Pancreas (tissue), 10 donors: ENCODE measurements at regions not wholly inside any gene's neighbourhood (a gene's known extent, or its start where the extent isn't known, plus 50 kb on each side); places are given as distances from the start of the nearest gene placed in this dataset.

ENCODE experiments used
- ATAC-seq, 4 donors: fragments of 200-7000 bp; cut with Tn5 transposase; one replicate each; pipeline versions ENCODE4 v1.8.0 to v1.9.1; 2020; ENCODE audit warnings: mild to moderate bottlenecking in 4 of 4, moderate library complexity in 4 of 4
- DNase-seq, 6 donors: peaks; one replicate each; pipeline ENCODE4 v3.0.0-alpha.2; 2020
- FAIRE-seq: peaks from 2 replicates; lab custom pipeline; 2012; peaks lifted over from hg19 to GRCh38; lab: Jason Lieb, UNC
- H3K27ac ChIP-seq, 4 donors: fragments of 200-600 bp; sonication (generic); 1 replicate in 3 of 4; 2 replicates in 1 of 4; pipeline versions ENCODE4 v1.5.0 to v1.8.0; 2020
- H3K27me3 ChIP-seq, 4 donors: fragments of 200-600 bp; one replicate each; pipeline ENCODE4 v1.8.0; 2021
- H3K36me3 ChIP-seq, 3 donors: fragments of 200-600 bp; sonication (generic) in 1 of 3; one replicate each; pipeline versions ENCODE4 v1.5.0 to v1.8.0; 2020 to 2021
- H3K4me1 ChIP-seq, 3 donors: fragments of 200-600 bp; one replicate each; pipeline ENCODE4 v1.8.0; 2021
- H3K4me3 ChIP-seq, 4 donors: fragments of 200-600 bp; sonication (generic) in 2 of 4; one replicate each; pipeline versions ENCODE4 v1.5.0 to v1.8.0; 2020 to 2021
- H3K9me3 ChIP-seq, 4 donors: fragments of 200-600 bp; one replicate each; pipeline ENCODE4 v1.8.0; 2021
- WGBS, 2 donors: extraction: QIAGEN DNeasy Blood & Tissue Kit; methylation state at CpG; one replicate each; pipeline ENCODE4 v1.1.7; 2013; 5-methylcytosine and 5-hydroxymethylcytosine counted together
- intact Hi-C, 3 donors: fragments of 100-400 bp; cut with DNase I; formaldehyde crosslinking; loops; one replicate each; pipeline versions ENCODE4 v1.11.1 to v1.14.2; 2022
- TF ChIP-seq, protein P1 (sequence below), 4 donors: fragments of 200-600 bp; sonication (generic) in 3 of 4; IDR thresholded peaks; one replicate each; pipeline versions ENCODE4 v1.5.0 to v1.8.0; 2021; ENCODE audit warnings: antibody characterized with exemption in 4 of 4
- donor health status: healthy with polysubstance abuse.
- donor health status: DM: no; HTN: no; CAD: no; lungs with moderate emphysema.
- donor health status: DM: no; HTN: no; CAD: no.
- donor health status: control.
- donor health status: control.
- donor health status: Bipolar disorder and iron deficiency.
- donor health status: DM: yes; HTN: yes; CAD: no.
- donor health status: DM: no; HTN: no; CAD: no.
- donor health status: DM: no; HTN: no; CAD: no.
- donor health status: DM: yes; HTN: yes; CAD: no.

DNA sequence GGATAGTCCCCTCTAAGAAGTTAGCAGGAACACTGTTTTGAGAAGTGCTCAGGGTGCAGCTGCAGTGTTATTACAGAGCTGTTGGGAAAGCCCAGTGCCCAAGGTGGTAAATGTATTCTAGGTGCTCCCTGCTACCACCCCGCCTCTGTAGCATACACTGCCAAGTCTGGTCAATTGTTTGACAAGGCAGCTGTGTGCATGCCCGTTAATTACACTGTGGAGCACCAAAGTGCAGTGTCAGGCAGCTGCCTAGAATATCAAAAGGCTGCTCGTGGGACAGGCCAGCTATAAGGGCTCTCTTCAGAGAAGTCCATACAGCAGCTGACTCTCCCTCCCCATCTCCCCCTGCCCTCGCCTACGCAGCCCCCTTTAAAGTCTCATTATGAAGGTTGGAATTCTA, 99.9 kb upstream of the KLHL13 start:
- Histone ChIP-seq H3K27ac (no peak overlapping the region), H3K4me3 (no peak overlapping the region), H3K27me3 (no peaks in the 10 kb centered on the region), H3K36me3 (no peaks in the 10 kb centered on the region), H3K4me1 (peaks cover 0 to 3% (median 1%) of the 10 kb centered on the region in 3 donors), H3K9me3 (no peaks in the 10 kb centered on the region)
- ATAC-seq (peak; percentile 85 to 96 (median 90)), DNase-seq (peak in 3 of 6 donors; percentile 36 to 47 (median 38)), FAIRE-seq (no peak)
- 13 to 21% methylated on average over 5 of the region's 5 CpGs for WGBS, 2 donors
- TF ChIP-seq, protein P1, sequence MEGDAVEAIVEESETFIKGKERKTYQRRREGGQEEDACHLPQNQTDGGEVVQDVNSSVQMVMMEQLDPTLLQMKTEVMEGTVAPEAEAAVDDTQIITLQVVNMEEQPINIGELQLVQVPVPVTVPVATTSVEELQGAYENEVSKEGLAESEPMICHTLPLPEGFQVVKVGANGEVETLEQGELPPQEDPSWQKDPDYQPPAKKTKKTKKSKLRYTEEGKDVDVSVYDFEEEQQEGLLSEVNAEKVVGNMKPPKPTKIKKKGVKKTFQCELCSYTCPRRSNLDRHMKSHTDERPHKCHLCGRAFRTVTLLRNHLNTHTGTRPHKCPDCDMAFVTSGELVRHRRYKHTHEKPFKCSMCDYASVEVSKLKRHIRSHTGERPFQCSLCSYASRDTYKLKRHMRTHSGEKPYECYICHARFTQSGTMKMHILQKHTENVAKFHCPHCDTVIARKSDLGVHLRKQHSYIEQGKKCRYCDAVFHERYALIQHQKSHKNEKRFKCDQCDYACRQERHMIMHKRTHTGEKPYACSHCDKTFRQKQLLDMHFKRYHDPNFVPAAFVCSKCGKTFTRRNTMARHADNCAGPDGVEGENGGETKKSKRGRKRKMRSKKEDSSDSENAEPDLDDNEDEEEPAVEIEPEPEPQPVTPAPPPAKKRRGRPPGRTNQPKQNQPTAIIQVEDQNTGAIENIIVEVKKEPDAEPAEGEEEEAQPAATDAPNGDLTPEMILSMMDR (IDR thresholded peaks at IDR 0.05) = no peak
- intact Hi-C loops = no loop called here

DNA sequence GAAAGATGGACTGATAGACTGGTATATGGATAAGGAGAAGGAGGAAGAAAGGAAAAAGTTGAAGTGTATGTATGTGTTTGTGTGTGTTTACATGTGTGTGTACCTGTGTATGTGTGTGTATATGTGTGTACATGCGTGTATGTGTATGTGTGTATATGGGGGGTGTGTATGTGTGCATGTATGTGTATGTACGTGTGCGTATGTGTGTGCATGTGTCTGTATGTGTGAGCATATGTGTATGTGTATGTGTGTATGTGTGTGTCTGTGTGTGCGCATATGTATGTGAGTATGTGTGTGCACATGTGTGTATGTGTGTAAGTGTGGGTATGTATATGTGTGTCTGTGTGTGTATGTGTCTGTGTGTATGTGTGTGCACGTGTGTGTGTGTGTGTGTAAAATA, 101.5 kb upstream of the KLHL13 start:
- intact Hi-C loops = no loop called here
- Histone ChIP-seq H3K27me3 (no peaks in the 10 kb centered on the region), H3K4me3 (no peak overlapping the region), H3K4me1 (peaks cover 0 to 5% (median 3%) of the 10 kb centered on the region in 3 donors), H3K27ac (no peak overlapping the region), H3K9me3 (no peaks in the 10 kb centered on the region), H3K36me3 (no peaks in the 10 kb centered on the region)
- TF ChIP-seq, protein P1 (IDR thresholded peaks at IDR 0.05) = no peak
- DNase-seq (no peak), ATAC-seq (no peak), FAIRE-seq (no peak)
- WGBS, 2 donors = 80 to 87% methylated on average over 5 of the region's 5 CpGs

DNA sequence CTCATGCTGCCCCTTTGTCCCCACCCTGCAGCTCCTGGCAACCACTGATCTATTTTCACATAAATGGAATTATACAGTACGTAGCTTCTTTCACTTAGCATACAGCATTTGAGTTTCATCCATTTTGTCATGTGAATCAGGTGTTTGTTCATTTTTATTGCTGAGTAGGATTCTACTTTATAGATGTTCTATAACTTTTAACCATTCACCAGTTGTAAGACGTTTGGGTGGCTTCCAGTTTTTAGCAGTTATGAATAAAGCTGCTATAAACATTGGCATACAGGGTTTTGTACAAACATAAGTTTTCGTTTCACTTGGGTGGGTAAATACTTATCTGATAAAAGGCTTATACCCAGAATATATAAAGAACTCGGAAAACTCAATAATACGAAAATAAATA, 102.3 kb upstream of the KLHL13 start:
- no peak for DNase-seq
- Histone ChIP-seq H3K9me3 (no peaks in the 10 kb centered on the region), H3K27ac (no peak overlapping the region), H3K27me3 (peaks cover 0 to under 1% (median 0%) of the 10 kb centered on the region in 4 donors), H3K4me3 (no peak overlapping the region), H3K36me3 (no peaks in the 10 kb centered on the region), H3K4me1 (peaks cover 0 to 5% (median 3%) of the 10 kb centered on the region in 3 donors)
- FAIRE-seq = peak; percentile 91
- no peak for ATAC-seq
- TF ChIP-seq, protein P1 (IDR thresholded peaks at IDR 0.05) = no peak
- intact Hi-C loops = no loop called here
- WGBS, 2 donors = 72 to 77% methylated on average over 5 of the region's 5 CpGs

DNA sequence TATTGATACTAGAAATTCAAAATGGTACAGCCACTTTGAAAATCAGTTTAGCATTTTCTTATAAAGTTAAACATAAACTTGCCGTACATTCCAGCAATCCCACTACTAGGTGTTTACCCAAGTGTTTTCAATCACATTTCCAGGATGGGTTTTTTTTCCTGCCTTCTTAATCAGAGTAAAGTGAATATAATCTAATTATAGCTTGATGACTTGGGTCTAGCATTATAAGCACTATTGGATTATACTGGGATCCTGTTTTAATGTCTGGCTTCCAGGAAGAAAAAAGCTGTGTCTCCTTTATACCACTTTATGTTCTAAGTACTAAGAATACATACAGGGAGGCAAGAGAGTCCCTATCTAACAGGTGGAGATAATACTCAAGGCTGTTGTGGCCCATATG, 103.3 kb upstream of the KLHL13 start:
- no peak for DNase-seq
- intact Hi-C loops = no loop called here
- ATAC-seq = no peak
- TF ChIP-seq, protein P1 (IDR thresholded peaks at IDR 0.05) = no peak
- peaks cover 0 to 5% (median 3%) of the 10 kb centered on the region in 3 donors for H3K4me1 ChIP-seq
- peaks cover 0 to 6% (median 0%) of the 10 kb centered on the region in 4 donors for H3K27me3 ChIP-seq
- H3K4me3 ChIP-seq = no peak overlapping the region
- no peaks in the 10 kb centered on the region for H3K9me3 ChIP-seq
- no peaks in the 10 kb centered on the region for H3K36me3 ChIP-seq
- no peak overlapping the region for H3K27ac ChIP-seq
- peak; percentile 5 for FAIRE-seq
- WGBS, 2 donors = 82 to 83% methylated on average over 1 of the region's 1 CpG

DNA sequence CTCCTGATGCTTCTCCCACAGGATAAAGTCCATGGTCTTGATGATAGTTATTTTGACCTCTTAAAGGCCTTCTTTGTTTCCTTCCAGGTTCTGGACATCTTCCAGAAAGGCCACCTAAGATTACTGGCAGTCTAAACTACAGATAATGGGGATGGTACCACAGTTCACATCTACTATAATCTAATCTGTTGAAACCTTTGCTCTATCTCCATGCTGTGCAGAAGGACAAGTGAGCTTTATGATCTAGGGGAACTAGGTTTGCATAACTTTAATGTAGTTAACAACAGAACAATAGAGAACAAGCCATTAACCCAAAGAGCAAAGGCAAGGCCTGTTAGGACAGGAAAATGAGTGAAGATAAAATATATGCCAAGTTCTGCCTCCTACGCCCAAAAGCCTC, 103.9 kb upstream of the KLHL13 start:
- TF ChIP-seq, protein P1 (IDR thresholded peaks at IDR 0.05) = no peak
- no peak overlapping the region for H3K27ac ChIP-seq
- H3K4me3 ChIP-seq = no peak overlapping the region
- intact Hi-C loops = no loop called here
- ATAC-seq (no peak), DNase-seq (no peak), FAIRE-seq (no peak)
- no peaks in the 10 kb centered on the region for H3K36me3 ChIP-seq
- H3K27me3 ChIP-seq = peaks cover 0 to 6% (median 0%) of the 10 kb centered on the region in 4 donors
- 79 to 89% methylated on average over 1 of the region's 1 CpG for WGBS, 2 donors
- peaks cover 0 to 5% (median 3%) of the 10 kb centered on the region in 3 donors for H3K4me1 ChIP-seq
- no peaks in the 10 kb centered on the region for H3K9me3 ChIP-seq
